DOHH2 (cell line): ENCODE measurements at regions not wholly inside any gene's neighbourhood (a gene's known extent, or its start where the extent isn't known, plus 50 kb on each side); places are given as distances from the start of the nearest gene placed in this dataset.

Experiments used
- CTCF ChIP-seq: fragments of 200-600 bp; sonication (generic); IDR thresholded peaks from one replicate; pipeline ENCODE4 v1.5.1; 2014; ENCODE audit warnings: antibody characterized with exemption, mild to moderate bottlenecking, low read depth, low read length; ENCODE audit not compliant: poor library complexity, severe bottlenecking
- EZH2phosphoT487 ChIP-seq: fragments of 200-600 bp; sonication (generic); IDR thresholded peaks from 2 replicates; pipeline ENCODE4 v1.6.1; 2017; ENCODE audit warnings: borderline replicate concordance, mild to moderate bottlenecking, antibody characterized with exemption, low read length, moderate library complexity, mixed read lengths

GRCh38 chr10:84571146-84571545 is 242.8 kb downstream of the CCSER2 start:
- TF ChIP-seq CTCF: no peak
- TF ChIP-seq EZH2phosphoT487: no peak
